GM23338 (cell line): ENCODE measurements at regions not wholly inside any gene's neighbourhood (a gene's known extent, or its start where the extent isn't known, plus 50 kb on each side); places are given as distances from the start of the nearest gene placed in this dataset.

Source experiments
- CREB1 ChIP-seq: fragments of 250-450 bp; sonication (Bioruptor Pico); IDR thresholded peaks from 2 replicates; pipeline ENCODE4 v1.5.0; 2020; ENCODE audit warnings: low read depth, mild to moderate bottlenecking, moderate library complexity
- ETS1 ChIP-seq: IDR thresholded peaks from 2 replicates; pipeline ENCODE4 v1.6.1; 2016; ENCODE audit warnings: antibody characterized with exemption
- EZH2 ChIP-seq: fragments of 200-600 bp; sonication (generic); IDR thresholded peaks from one replicate; pipeline ENCODE4 v1.8.0; 2017; ENCODE audit warnings: antibody characterized with exemption, mild to moderate bottlenecking, low read depth; ENCODE audit not compliant: unreplicated experiment
- EZH2phosphoT487 ChIP-seq: fragments of 200-600 bp; sonication (generic); IDR thresholded peaks from one replicate; pipeline ENCODE4 v1.8.1; 2018; ENCODE audit warnings: antibody characterized with exemption; ENCODE audit not compliant: unreplicated experiment
- JUNB ChIP-seq: IDR thresholded peaks from one replicate; pipeline ENCODE4 v1.6.1; 2016; ENCODE audit warnings: antibody characterized with exemption; ENCODE audit not compliant: unreplicated experiment
- NANOG ChIP-seq: IDR thresholded peaks from 2 replicates; pipeline ENCODE4 v1.6.1; 2016; ENCODE audit warnings: antibody characterized with exemption, borderline replicate concordance
- POLR2AphosphoS5 ChIP-seq: IDR thresholded peaks from 2 replicates; pipeline ENCODE4 v1.6.1; 2016; ENCODE audit warnings: antibody characterized with exemption, low read depth
- STAT1 ChIP-seq: IDR thresholded peaks from one replicate; pipeline ENCODE4 v1.6.1; 2016; ENCODE audit warnings: antibody characterized with exemption; ENCODE audit not compliant: unreplicated experiment
- ZNF114 ChIP-seq: fragments of 250-450 bp; sonication (Bioruptor Pico); IDR thresholded peaks from 2 replicates; pipeline ENCODE4 v1.5.0; 2020; ENCODE audit warnings: mild to moderate bottlenecking, moderate library complexity
- ZNF331 ChIP-seq: fragments of 250-450 bp; sonication (Bioruptor Pico); IDR thresholded peaks from 2 replicates; pipeline ENCODE4 v1.5.0; 2020; ENCODE audit warnings: low read depth, mild to moderate bottlenecking, moderate library complexity
- ZNF462 ChIP-seq: fragments of 250-450 bp; sonication (Bioruptor Pico); IDR thresholded peaks from 2 replicates; pipeline ENCODE4 v1.5.0; 2020; ENCODE audit warnings: mild to moderate bottlenecking, moderate library complexity

- TF ChIP-seq ZNF462 (CRISPR knock-in tag) (no peak), NANOG (no peak), JUNB (no peak), POLR2AphosphoS5 (no peak), STAT1 (no peak), EZH2phosphoT487 (no peak), ZNF114 (CRISPR knock-in tag) (no peak), ZNF331 (CRISPR knock-in tag) (no peak), ETS1 (no peak), CREB1 (CRISPR knock-in tag) (no peak), EZH2 (no peak)
Observed at GRCh38 chr7:32335107-32335506, 155.1 kb downstream of the LSM5 start (continued).
